T-cell (primary cell): ENCODE measurements at regions not wholly inside any gene's neighbourhood (a gene's known extent, or its start where the extent isn't known, plus 50 kb on each side); places are given as distances from the start of the nearest gene placed in this dataset.

Experiments used
- ATAC-seq, 4 experiments: fragments of 200-7000 bp in 3 of 4; fragments of 150-1000 bp in 1 of 4; cut with Tn5 transposase; replicated peaks in 1 of 4; 1 replicate in 3 of 4; 2 replicates in 1 of 4; pipeline ENCODE4 v1.10.0; 2021; ENCODE audit warnings: moderate library complexity in 3 of 4, mild to moderate bottlenecking in 2 of 4, moderate number of reproducible peaks in 1 of 4
- CTCF ChIA-PET, 2 donors: fragments of 300-600 bp; sonication (Branson Sonifier 250); formaldehyde crosslinking; loops; one replicate each; lab custom pipeline; 2022; ENCODE audit warnings: antibody characterized with exemption in 2 of 2; lab: Charles Lee
- POLR2A ChIA-PET, 2 donors: fragments of 300-600 bp; sonication (Branson Sonifier 250); formaldehyde crosslinking; loops; one replicate each; lab custom pipeline; 2022; ENCODE audit warnings: antibody characterized with exemption in 2 of 2; lab: Charles Lee
- DNase-seq, 35 experiments: peaks; one replicate each; pipeline versions ENCODE4 v3.0.0 to v3.0.0-alpha.2; 2013 to 2023
- H3K27ac ChIP-seq: one replicate; pipeline ENCODE4 v1.5.1; 2013; ENCODE audit warnings: low read length
- H3K27me3 ChIP-seq, 2 experiments: replicated peaks in 1 of 2; 1 replicate in 1 of 2; 2 replicates in 1 of 2; pipeline versions ENCODE4 v1.6.1 to v1.7.0; 2013; ENCODE audit warnings: low read length in 1 of 2, mixed read lengths in 1 of 2; ENCODE audit not compliant: control insufficient read depth in 2 of 2, insufficient read depth in 2 of 2; ENCODE audit errors: extremely low read depth in 1 of 2
- H3K36me3 ChIP-seq, 2 donors: 1 replicate in 1 of 2; 2 replicates in 1 of 2; pipeline versions ENCODE4 v1.6.1 to v1.7.0; 2013; ENCODE audit warnings: low read length in 1 of 2; ENCODE audit not compliant: control insufficient read depth in 2 of 2, insufficient read depth in 1 of 2; ENCODE audit errors: extremely low read depth in 1 of 2
- H3K4me1 ChIP-seq, 2 experiments: 1 replicate in 1 of 2; 2 replicates in 1 of 2; pipeline versions ENCODE4 v1.6.1 to v1.7.0; 2013; ENCODE audit warnings: low read length in 2 of 2, mixed read lengths in 1 of 2; ENCODE audit not compliant: insufficient read depth in 2 of 2, control insufficient read depth in 1 of 2; ENCODE audit errors: extremely low read depth in 1 of 2
- H3K4me3 ChIP-seq, 2 donors: 1 replicate in 1 of 2; 2 replicates in 1 of 2; pipeline versions ENCODE4 v1.5.1 to v1.7.0; 2013; ENCODE audit warnings: mild to moderate bottlenecking in 2 of 2, low read length in 1 of 2, moderate library complexity in 1 of 2; ENCODE audit not compliant: control insufficient read depth in 1 of 2; ENCODE audit errors: extremely low read depth in 1 of 2
- H3K9me3 ChIP-seq: 2 replicates; pipeline ENCODE4 v1.7.0; 2013
- H3K27ac Mint-ChIP-seq, 2 donors: one replicate each; pipeline ENCODE4 v1.8.0; 2020 to 2021; ENCODE audit warnings: mild to moderate bottlenecking in 2 of 2, mixed read lengths in 2 of 2
- H3K27me3 Mint-ChIP-seq, 2 donors: one replicate each; pipeline ENCODE4 v1.8.0; 2021 to 2022; ENCODE audit warnings: mixed read lengths in 2 of 2
- H3K36me3 Mint-ChIP-seq: one replicate; pipeline ENCODE4 v1.8.0; 2021; ENCODE audit warnings: mixed read lengths
- H3K4me1 Mint-ChIP-seq, 3 donors: one replicate each; pipeline ENCODE4 v1.8.0; 2020 to 2022; ENCODE audit warnings: mixed read lengths in 3 of 3, mild to moderate bottlenecking in 1 of 3
- H3K4me3 Mint-ChIP-seq, 3 donors: one replicate each; pipeline ENCODE4 v1.8.0; 2020 to 2022; ENCODE audit warnings: mild to moderate bottlenecking in 3 of 3, mixed read lengths in 3 of 3, moderate library complexity in 3 of 3
- H3K9me3 Mint-ChIP-seq, 3 donors: one replicate each; pipeline ENCODE4 v1.8.0; 2020 to 2022; ENCODE audit warnings: mixed read lengths in 3 of 3
- WGBS: methylation state at CpG from one replicate; pipeline ENCODE4 v1.1.5; 2013; ENCODE audit warnings: missing lambda C conversion rate; ENCODE audit not compliant: insufficient coverage; 5-methylcytosine and 5-hydroxymethylcytosine counted together

DNA sequence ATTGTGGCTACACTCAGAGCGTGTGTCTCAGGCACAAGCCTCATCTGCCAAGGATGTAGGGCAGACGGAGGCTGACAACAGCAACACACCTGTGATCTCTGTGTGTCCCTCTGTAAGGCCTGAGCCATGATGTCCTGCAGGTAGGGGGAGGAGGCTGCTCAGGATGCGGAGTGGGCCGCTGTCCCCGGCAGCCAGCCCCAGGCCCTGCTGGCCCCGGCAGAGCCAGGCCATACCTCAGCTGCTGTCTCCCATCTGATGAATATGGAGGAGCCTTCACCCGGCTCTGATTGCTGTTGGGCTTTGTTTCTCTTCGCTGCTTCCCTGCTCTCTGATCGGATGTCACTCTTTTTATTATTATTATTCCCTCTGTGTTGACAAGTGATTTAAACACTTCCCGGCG is 83.6 kb upstream of the NCAM1 start:
- ChIA-PET CTCF (no interaction called here), POLR2A (no interaction called here)
- Histone ChIP-seq H3K36me3 (no peaks in the 10 kb centered on the region), H3K4me3 (no peak overlapping the region), H3K4me1 (peaks cover 0 to 26% of the 10 kb centered on the region in 2 experiments), H3K9me3 (no peaks in the 10 kb centered on the region), H3K27me3 (peaks cover 0 to 7% of the 10 kb centered on the region in 2 experiments), H3K27ac (no peak overlapping the region)
- peaks cover 0 to 9% (median 8%) of the 10 kb centered on the region in 3 donors for H3K4me1 Mint-ChIP-seq
- no peak overlapping the region for H3K27ac Mint-ChIP-seq
- no peaks in the 10 kb centered on the region for H3K36me3 Mint-ChIP-seq
- no peak for ATAC-seq
- H3K27me3 Mint-ChIP-seq, result peaks cover 8 to 10% of the 10 kb centered on the region in 2 donors
- H3K4me3 Mint-ChIP-seq, result no peak overlapping the region
- H3K9me3 Mint-ChIP-seq, result no peaks in the 10 kb centered on the region
- WGBS, result 69% methylated on average over 5 of the region's 11 CpGs
- no peak for DNase-seq

DNA sequence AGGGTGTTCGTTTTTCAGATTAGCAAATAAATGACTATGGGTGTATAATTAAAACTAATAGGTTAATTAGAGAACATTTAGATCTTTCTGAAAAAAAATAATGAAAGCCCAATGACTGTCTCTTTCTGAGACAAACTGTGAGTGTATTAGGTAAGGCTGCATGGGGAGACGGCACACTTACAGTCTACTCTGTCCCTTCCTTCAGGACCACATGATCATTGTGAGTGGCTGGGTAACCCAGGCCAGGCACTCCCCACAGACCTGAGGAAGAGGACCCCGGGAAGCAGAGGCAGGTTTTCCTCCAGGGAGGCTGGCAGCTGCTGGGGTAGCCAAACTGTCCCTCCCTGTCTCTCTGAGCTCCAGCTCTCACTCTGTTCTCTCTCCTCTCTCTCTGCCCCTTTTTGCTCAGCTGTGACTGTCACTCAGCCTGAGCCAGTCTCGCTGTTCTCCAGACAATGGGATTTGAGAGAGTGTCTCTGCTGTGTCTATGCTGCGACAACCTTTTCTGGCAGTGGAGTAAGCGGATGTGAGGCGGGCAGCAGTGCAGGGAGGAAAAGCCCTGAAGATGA is 83.1 kb upstream of the NCAM1 start:
- peaks cover 4 to 7% of the 10 kb centered on the region in 2 donors for H3K27me3 Mint-ChIP-seq
- POLR2A ChIA-PET, result no interaction called here
- no peak overlapping the region for H3K27ac Mint-ChIP-seq
- 77% methylated on average over 5 of the region's 7 CpGs for WGBS
- CTCF ChIA-PET, result no interaction called here
- Histone ChIP-seq H3K4me1 (peaks cover 0 to 31% of the 10 kb centered on the region in 2 experiments), H3K27me3 (peaks cover 0 to 7% of the 10 kb centered on the region in 2 experiments), H3K9me3 (no peaks in the 10 kb centered on the region), H3K36me3 (no peaks in the 10 kb centered on the region), H3K4me3 (no peak overlapping the region), H3K27ac (no peak overlapping the region)
- H3K4me1 Mint-ChIP-seq, result peaks cover 0 to 9% (median 8%) of the 10 kb centered on the region in 3 donors
- no peak for DNase-seq
- no peaks in the 10 kb centered on the region for H3K9me3 Mint-ChIP-seq
- H3K4me3 Mint-ChIP-seq, result no peak overlapping the region
- ATAC-seq, result no peak
- H3K36me3 Mint-ChIP-seq, result no peaks in the 10 kb centered on the region

DNA sequence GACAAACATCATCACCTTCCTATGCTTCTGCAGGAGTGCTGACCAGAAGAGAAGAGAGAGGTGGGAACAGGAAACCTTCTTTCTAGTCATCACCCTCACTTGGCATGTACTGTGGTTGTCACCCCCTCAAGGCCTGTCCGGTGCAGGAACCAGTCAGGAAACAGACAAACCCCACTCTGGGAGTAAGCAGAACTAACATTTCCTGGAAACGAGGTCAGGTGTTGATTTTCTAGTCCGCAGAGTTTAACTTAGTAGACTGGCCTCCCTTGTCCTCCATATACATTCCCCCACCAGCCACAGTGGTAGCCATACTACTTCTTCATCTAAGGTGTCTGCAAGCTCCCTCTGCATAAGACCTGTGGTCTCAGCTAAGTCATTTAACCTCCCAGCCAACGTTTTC is 80.7 kb upstream of the NCAM1 start:
- H3K9me3 Mint-ChIP-seq, result no peaks in the 10 kb centered on the region
- Histone ChIP-seq H3K27me3 (peaks cover 0 to 7% of the 10 kb centered on the region in 2 experiments), H3K4me1 (peaks cover 0 to 29% of the 10 kb centered on the region in 2 experiments), H3K9me3 (no peaks in the 10 kb centered on the region), H3K27ac (no peak overlapping the region), H3K4me3 (no peak overlapping the region), H3K36me3 (no peaks in the 10 kb centered on the region)
- CTCF ChIA-PET, result no interaction called here
- no peak overlapping the region for H3K4me3 Mint-ChIP-seq
- 17% methylated on average over 1 of the region's 4 CpGs for WGBS
- H3K27me3 Mint-ChIP-seq, result peaks cover 4% of the 10 kb centered on the region in 2 donors
- POLR2A ChIA-PET, result no interaction called here
- H3K27ac Mint-ChIP-seq, result no peak overlapping the region
- H3K4me1 Mint-ChIP-seq, result peaks cover 0 to 9% (median 8%) of the 10 kb centered on the region in 3 donors
- no peaks in the 10 kb centered on the region for H3K36me3 Mint-ChIP-seq
- peak in 1 of 35 experiments; percentile 9 for DNase-seq
- ATAC-seq, result no peak

DNA sequence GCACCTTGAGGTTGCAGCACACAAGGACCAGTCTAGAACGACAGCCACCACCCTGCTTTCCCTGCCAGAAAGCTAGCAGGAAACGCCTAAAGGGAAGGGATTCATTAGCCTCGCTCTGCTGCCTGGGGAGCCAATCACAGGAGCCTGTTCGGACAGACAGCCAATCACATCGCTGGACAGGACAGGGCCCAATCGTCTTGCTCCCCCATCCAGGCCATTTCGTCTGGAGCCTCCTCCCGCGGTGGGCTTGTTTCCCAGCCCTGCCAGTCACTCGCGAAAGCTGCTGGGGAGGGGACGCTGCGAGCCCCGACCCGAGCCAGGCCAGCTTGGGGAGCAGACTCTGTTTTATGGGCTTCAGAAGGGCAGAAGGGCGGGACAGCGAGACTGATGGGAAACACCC is 79.8 kb upstream of the NCAM1 start:
- H3K27me3 ChIP-seq, result peaks cover 0 to 7% of the 10 kb centered on the region in 2 experiments
- no peak overlapping the region for H3K4me3 ChIP-seq
- no peak overlapping the region for H3K4me3 Mint-ChIP-seq
- CTCF ChIA-PET, result no interaction called here
- 82% methylated on average over 16 of the region's 17 CpGs for WGBS
- no peaks in the 10 kb centered on the region for H3K36me3 ChIP-seq
- peaks cover 2 to 3% of the 10 kb centered on the region in 2 donors for H3K27me3 Mint-ChIP-seq
- peaks cover 0 to 28% of the 10 kb centered on the region in 2 experiments for H3K4me1 ChIP-seq
- H3K9me3 Mint-ChIP-seq, result peaks cover 0 to 1% (median 0%) of the 10 kb centered on the region in 3 donors
- H3K36me3 Mint-ChIP-seq, result no peaks in the 10 kb centered on the region
- ATAC-seq, result no peak
- no peak for DNase-seq
- POLR2A ChIA-PET, result no interaction called here
- H3K9me3 ChIP-seq, result no peaks in the 10 kb centered on the region
- no peak overlapping the region for H3K27ac Mint-ChIP-seq
- peaks cover 0 to 9% (median 8%) of the 10 kb centered on the region in 3 donors for H3K4me1 Mint-ChIP-seq
- H3K27ac ChIP-seq, result no peak overlapping the region

DNA sequence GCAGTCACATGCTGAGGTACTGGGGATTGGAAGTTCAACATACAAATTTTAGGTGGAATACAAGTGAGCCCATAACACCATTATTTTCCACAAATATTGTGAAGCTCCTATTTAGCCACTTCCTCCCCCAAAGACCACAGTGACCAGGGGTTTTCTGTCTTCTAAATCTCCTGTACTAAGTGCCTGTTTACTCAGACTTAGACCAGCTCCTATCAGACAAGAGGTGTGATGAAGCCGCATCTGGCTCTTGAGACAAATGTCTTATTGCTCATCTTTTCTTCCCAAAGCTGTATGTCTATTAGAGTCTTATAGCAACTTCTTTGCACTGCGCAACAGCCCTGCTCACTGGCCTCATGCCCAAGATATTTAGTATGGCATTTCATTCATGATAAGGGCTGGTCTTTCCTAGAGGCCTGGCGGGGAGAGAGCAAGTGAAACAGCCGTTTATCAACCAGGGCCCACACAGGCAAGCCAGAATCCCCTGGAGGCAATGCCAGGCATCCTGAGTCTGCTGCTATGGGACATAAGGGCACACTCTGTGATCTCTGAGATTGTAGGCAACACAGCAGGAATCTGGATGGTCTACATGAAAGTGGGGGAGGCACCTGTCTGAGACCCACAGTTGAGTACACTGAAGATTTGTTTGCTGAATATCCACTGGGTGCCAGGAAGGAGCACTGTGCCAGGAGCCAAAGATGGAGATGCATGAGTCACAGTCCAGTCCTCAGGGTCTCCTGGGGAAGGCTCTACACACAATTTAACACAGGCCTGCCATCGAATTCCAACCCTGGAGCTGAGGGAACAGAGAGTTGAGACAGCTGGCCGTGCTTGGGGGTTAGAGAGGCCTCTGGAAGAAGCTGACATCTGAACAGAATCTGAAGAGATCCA is 78.5 kb upstream of the NCAM1 start:
- 66% methylated on average over 3 of the region's 6 CpGs for WGBS

DNA sequence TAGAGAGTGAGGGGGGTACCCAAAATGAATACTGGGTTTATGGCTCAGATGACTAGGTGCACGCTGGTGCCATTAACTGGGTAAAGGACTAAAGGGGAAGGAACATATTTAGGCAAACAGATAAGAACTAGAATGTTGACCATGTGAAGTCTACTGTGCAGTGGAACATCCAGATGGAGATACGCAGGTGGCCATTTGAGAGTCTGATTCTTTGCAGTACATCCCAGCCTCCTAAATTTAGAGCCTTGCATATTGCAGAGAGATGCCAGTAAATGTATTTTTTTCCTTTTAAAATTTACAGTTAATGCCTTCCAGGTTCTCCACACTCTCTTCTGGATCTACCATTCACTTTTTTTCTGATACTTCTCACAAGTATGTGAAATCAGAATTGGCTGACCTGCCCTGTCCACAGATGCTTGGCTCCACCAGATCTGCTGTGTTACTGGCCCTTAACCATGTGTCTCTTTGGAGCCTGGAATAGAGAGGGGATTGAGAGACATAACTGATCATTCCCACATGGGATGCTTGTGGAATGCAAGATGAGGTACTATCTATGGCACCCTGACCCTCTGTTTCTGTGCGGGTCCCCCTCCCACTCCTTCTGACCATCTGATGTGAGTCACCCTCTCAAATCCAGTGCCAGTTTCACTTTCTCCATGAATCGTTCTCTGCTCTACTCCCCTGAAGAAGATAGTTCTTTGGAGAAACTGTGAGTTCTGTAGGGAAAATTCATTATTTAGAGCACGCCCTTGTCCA is 77.0 kb upstream of the NCAM1 start:
- Histone ChIP-seq H3K9me3 (no peaks in the 10 kb centered on the region), H3K36me3 (no peaks in the 10 kb centered on the region), H3K27me3 (no peaks in the 10 kb centered on the region), H3K4me3 (no peak overlapping the region), H3K27ac (no peak overlapping the region), H3K4me1 (peaks cover 0 to 22% of the 10 kb centered on the region in 2 experiments)
- H3K4me1 Mint-ChIP-seq, result peaks cover 0 to 9% (median 8%) of the 10 kb centered on the region in 3 donors
- H3K27ac Mint-ChIP-seq, result no peak overlapping the region
- 65% methylated on average over 2 of the region's 5 CpGs for WGBS
- no peaks in the 10 kb centered on the region for H3K27me3 Mint-ChIP-seq
- ChIA-PET POLR2A (no interaction called here), CTCF (no interaction called here)
- peaks cover 0 to 3% (median 0%) of the 10 kb centered on the region in 3 donors for H3K9me3 Mint-ChIP-seq
- ATAC-seq, result no peak
- no peak overlapping the region for H3K4me3 Mint-ChIP-seq
- no peaks in the 10 kb centered on the region for H3K36me3 Mint-ChIP-seq
- DNase-seq, result no peak

More for the DNA sequence above, 78.5 kb upstream of the NCAM1 start:
- ChIA-PET CTCF (no interaction called here), POLR2A (interaction anchor here in 1 of 2 donors (0.5 kb wide), 1 partner anchor 774 kb away, joined by 3 read pairs; no protein-coding TSS in a partner anchor)
- H3K4me3 Mint-ChIP-seq, result no peak overlapping the region
- H3K9me3 Mint-ChIP-seq, result peaks cover 0 to 3% (median 0%) of the 10 kb centered on the region in 3 donors
- peaks cover 0 to 9% (median 8%) of the 10 kb centered on the region in 3 donors for H3K4me1 Mint-ChIP-seq
- H3K27me3 Mint-ChIP-seq, result no peaks in the 10 kb centered on the region
- Histone ChIP-seq H3K36me3 (no peaks in the 10 kb centered on the region), H3K4me1 (peaks cover 0 to 26% of the 10 kb centered on the region in 2 experiments), H3K4me3 (no peak overlapping the region), H3K27ac (no peak overlapping the region), H3K9me3 (no peaks in the 10 kb centered on the region), H3K27me3 (peaks cover 0 to 5% of the 10 kb centered on the region in 2 experiments)
- DNase-seq, result no peak
- H3K36me3 Mint-ChIP-seq, result no peaks in the 10 kb centered on the region
- ATAC-seq, result no peak
- H3K27ac Mint-ChIP-seq, result no peak overlapping the region
